DOHH2 (cell line): ENCODE measurements at regions not wholly inside any gene's neighbourhood (a gene's known extent, or its start where the extent isn't known, plus 50 kb on each side); places are given as distances from the start of the nearest gene placed in this dataset.

Experiments
- H3F3A ChIP-seq: fragments of 200-600 bp; sonication (generic), shearing (Covaris generic); 2 replicates; pipeline ENCODE4 v1.6.0; 2016; ENCODE audit warnings: antibody characterized with exemption, mild to moderate bottlenecking; ENCODE audit not compliant: control insufficient read depth, insufficient read depth
- H3K27ac ChIP-seq: fragments of 200-600 bp; sonication (generic); 2 replicates; pipeline ENCODE4 v1.5.1; 2014; ENCODE audit warnings: low read depth, mild to moderate bottlenecking, low read length, moderate library complexity
- H3K27me3 ChIP-seq: fragments of 200-600 bp; sonication (generic); 2 replicates; pipeline ENCODE4 v1.6.1; 2014; ENCODE audit warnings: mild to moderate bottlenecking, low read length, mixed read lengths; ENCODE audit not compliant: control insufficient read depth
- H3K36me3 ChIP-seq: fragments of 200-600 bp; sonication (generic); 2 replicates; pipeline ENCODE4 v1.6.1; 2014; ENCODE audit warnings: mild to moderate bottlenecking, low read length, moderate library complexity, mixed read lengths; ENCODE audit not compliant: control insufficient read depth
- H3K4me1 ChIP-seq: fragments of 200-600 bp; sonication (generic); 2 replicates; pipeline ENCODE4 v1.6.1; 2014; ENCODE audit warnings: mild to moderate bottlenecking, low read length, mixed read lengths; ENCODE audit not compliant: control insufficient read depth
- H3K4me2 ChIP-seq: fragments of 200-600 bp; sonication (generic); 2 replicates; pipeline ENCODE4 v1.6.0; 2014; ENCODE audit warnings: mild to moderate bottlenecking, low read length, moderate library complexity
- H3K4me3 ChIP-seq: fragments of 200-600 bp; sonication (generic); 2 replicates; pipeline ENCODE4 v1.5.1; 2014; ENCODE audit warnings: mild to moderate bottlenecking, low read length, mixed read lengths
- H3K79me2 ChIP-seq: fragments of 200-600 bp; sonication (generic); 2 replicates; pipeline ENCODE4 v1.6.1; 2014; ENCODE audit warnings: mild to moderate bottlenecking, low read length, mixed read lengths; ENCODE audit not compliant: control insufficient read depth
- H3K9me2 ChIP-seq: fragments of 200-600 bp; sonication (generic); replicated peaks from 2 replicates; pipeline ENCODE4 v1.6.1; 2014; ENCODE audit warnings: mild to moderate bottlenecking, low read length, mixed read lengths; ENCODE audit not compliant: control insufficient read depth
- H3K9me3 ChIP-seq: fragments of 200-600 bp; sonication (generic); 2 replicates; pipeline ENCODE4 v1.6.1; 2014; ENCODE audit warnings: antibody characterized with exemption, low read length, mixed read lengths; ENCODE audit not compliant: control insufficient read depth, insufficient read depth
- H4K20me1 ChIP-seq: fragments of 200-600 bp; sonication (generic); 2 replicates; pipeline ENCODE4 v1.6.0; 2014; ENCODE audit warnings: low read depth, mild to moderate bottlenecking, antibody characterized with exemption, low read length, moderate library complexity; ENCODE audit not compliant: control insufficient read depth, insufficient read depth
- EZH2phosphoT487 ChIP-seq: fragments of 200-600 bp; sonication (generic); IDR thresholded peaks from 2 replicates; pipeline ENCODE4 v1.6.1; 2017; ENCODE audit warnings: borderline replicate concordance, mild to moderate bottlenecking, antibody characterized with exemption, low read length, moderate library complexity, mixed read lengths
- TF ChIP-seq, protein P1 (sequence below): fragments of 200-600 bp; sonication (generic); IDR thresholded peaks from one replicate; pipeline ENCODE4 v1.5.1; 2014; ENCODE audit warnings: antibody characterized with exemption, mild to moderate bottlenecking, low read depth, low read length; ENCODE audit not compliant: poor library complexity, severe bottlenecking

DNA sequence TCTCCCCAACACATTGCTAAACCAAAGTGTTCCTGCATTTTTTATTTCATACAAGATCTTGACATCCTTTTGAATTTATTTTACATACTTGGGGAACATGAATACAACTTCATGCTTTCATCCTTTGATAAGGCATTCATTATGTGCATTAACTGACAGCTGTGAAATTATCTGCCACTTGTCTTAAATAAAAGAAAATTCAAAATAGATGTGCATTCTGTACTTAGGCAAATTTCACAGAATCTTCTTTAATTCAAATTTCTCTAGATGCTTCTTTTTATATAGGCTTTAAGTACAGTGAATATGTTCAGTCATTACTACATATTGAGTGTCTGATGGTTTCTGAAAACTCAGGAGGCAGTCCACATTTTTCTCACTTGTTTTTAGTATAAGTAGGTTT, 518.1 kb downstream of the EPHA5 start:
- Histone ChIP-seq H3F3A (no peaks in the 10 kb centered on the region), H3K27ac (no peak overlapping the region)

DNA sequence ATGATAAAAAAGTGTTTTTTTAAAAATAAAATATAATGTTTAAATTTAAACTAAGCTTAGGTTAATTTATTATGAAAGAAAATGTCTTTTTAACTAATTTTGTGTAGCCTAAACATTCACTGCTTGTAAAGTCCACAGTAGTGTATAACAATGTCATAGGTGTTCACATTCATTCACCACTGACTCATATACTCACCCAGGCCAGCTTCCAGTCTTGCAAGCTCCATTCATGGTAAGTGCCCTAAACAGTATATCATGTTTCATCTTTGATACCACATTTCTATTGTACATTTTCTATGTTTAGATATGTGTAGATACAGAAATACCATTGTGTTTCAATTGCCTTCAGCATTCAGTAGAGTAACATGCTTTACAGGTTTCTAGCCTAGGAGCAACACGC, 530.3 kb downstream of the EPHA5 start:
- no peaks in the 10 kb centered on the region for H3F3A ChIP-seq
- H3K9me2 ChIP-seq, result no peaks in the 10 kb centered on the region
- no peaks in the 10 kb centered on the region for H4K20me1 ChIP-seq
- H3K4me2 ChIP-seq, result no peak overlapping the region
- H3K36me3 ChIP-seq, result no peaks in the 10 kb centered on the region
- no peaks in the 10 kb centered on the region for H3K27me3 ChIP-seq
- H3K4me1 ChIP-seq, result no peaks in the 10 kb centered on the region
- no peak overlapping the region for H3K4me3 ChIP-seq
- TF ChIP-seq EZH2phosphoT487, result no peak
- TF ChIP-seq, protein P1, sequence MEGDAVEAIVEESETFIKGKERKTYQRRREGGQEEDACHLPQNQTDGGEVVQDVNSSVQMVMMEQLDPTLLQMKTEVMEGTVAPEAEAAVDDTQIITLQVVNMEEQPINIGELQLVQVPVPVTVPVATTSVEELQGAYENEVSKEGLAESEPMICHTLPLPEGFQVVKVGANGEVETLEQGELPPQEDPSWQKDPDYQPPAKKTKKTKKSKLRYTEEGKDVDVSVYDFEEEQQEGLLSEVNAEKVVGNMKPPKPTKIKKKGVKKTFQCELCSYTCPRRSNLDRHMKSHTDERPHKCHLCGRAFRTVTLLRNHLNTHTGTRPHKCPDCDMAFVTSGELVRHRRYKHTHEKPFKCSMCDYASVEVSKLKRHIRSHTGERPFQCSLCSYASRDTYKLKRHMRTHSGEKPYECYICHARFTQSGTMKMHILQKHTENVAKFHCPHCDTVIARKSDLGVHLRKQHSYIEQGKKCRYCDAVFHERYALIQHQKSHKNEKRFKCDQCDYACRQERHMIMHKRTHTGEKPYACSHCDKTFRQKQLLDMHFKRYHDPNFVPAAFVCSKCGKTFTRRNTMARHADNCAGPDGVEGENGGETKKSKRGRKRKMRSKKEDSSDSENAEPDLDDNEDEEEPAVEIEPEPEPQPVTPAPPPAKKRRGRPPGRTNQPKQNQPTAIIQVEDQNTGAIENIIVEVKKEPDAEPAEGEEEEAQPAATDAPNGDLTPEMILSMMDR, result no peak
- peaks cover 8% of the 10 kb centered on the region; the same call in 1 of the 2 replicates for H3K9me3 ChIP-seq
- no peak overlapping the region for H3K27ac ChIP-seq
- H3K79me2 ChIP-seq, result no peaks in the 10 kb centered on the region

More for the DNA sequence above, 518.1 kb downstream of the EPHA5 start:
- Histone ChIP-seq H3K27me3 (no peaks in the 10 kb centered on the region), H3K4me3 (no peak overlapping the region), H3K4me1 (no peaks in the 10 kb centered on the region), H3K79me2 (no peaks in the 10 kb centered on the region), H4K20me1 (no peaks in the 10 kb centered on the region), H3K9me2 (no peaks in the 10 kb centered on the region), H3K4me2 (no peak overlapping the region), H3K9me3 (no peaks in the 10 kb centered on the region), H3K36me3 (no peaks in the 10 kb centered on the region)
- TF ChIP-seq EZH2phosphoT487, result no peak
- TF ChIP-seq, protein P1, result no peak

DNA sequence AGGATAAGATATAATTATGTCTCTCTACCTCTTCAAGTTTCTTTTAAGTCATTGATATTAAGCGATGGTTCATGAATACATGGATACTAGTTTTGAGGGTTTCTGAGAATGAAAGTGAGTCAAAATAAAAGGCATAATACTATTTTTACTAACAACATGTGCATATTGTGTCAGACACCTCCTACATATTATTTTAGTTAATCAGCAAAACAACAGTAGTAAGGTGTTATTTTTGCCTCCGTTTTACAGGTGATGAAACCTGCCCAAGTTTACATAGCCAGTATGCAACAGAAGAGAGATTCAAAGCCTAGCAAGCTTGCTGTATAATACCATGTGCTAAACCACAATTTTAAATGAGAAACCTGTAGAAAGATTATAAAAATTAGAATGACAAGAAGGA, 544.1 kb downstream of the EPHA5 start:
- Histone ChIP-seq H3K27me3 (no peaks in the 10 kb centered on the region), H3K9me3 (no peaks in the 10 kb centered on the region), H3K9me2 (no peaks in the 10 kb centered on the region), H3K36me3 (no peaks in the 10 kb centered on the region), H3K4me2 (no peak overlapping the region), H3K4me1 (no peaks in the 10 kb centered on the region), H3F3A (no peaks in the 10 kb centered on the region), H3K79me2 (no peaks in the 10 kb centered on the region), H3K27ac (no peak overlapping the region), H4K20me1 (no peaks in the 10 kb centered on the region), H3K4me3 (no peak overlapping the region)
- no peak for TF ChIP-seq EZH2phosphoT487
- TF ChIP-seq, protein P1, result no peak

DNA sequence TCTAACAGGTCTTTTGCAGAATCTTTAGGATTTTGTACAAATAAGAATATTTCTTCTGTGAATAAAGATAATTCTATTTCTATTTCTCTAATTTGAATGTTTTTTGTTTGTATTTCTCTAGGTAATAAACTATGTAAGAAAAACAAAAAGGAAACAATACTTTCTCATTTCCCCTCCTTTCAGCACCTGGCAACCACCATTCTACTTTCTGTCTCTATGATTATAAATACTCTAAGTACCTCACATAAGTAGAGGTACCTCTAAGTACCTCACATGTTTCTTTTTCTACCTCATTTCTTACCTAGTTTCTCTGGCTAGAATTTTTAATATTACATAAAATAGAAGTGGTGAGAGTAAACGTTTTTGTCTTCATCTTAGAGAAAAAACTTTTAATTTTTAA, 550.0 kb downstream of the EPHA5 start:
- H3K79me2 ChIP-seq, result no peaks in the 10 kb centered on the region
- no peak overlapping the region for H3K27ac ChIP-seq
- H3K36me3 ChIP-seq, result no peaks in the 10 kb centered on the region
- no peaks in the 10 kb centered on the region for H3K27me3 ChIP-seq
- no peaks in the 10 kb centered on the region for H3K9me2 ChIP-seq
- TF ChIP-seq EZH2phosphoT487, result no peak
- TF ChIP-seq, protein P1, result no peak
- H3K4me3 ChIP-seq, result no peak overlapping the region
- H3F3A ChIP-seq, result no peaks in the 10 kb centered on the region
- H3K4me1 ChIP-seq, result no peaks in the 10 kb centered on the region
- no peak overlapping the region for H3K4me2 ChIP-seq
- no peaks in the 10 kb centered on the region for H3K9me3 ChIP-seq
- no peaks in the 10 kb centered on the region for H4K20me1 ChIP-seq
